NCI-H1092 (cell line): ENCODE measurements at regions not wholly inside any gene's neighbourhood (a gene's known extent, or its start where the extent isn't known, plus 50 kb on each side); places are given as distances from the start of the nearest gene placed in this dataset.
"Not testable (repeated sequence)": the region's sequence is repeated elsewhere in the genome, so short reads cannot be mapped to it uniquely, and the experiment has no call there.

ENCODE experiments used
- DNase-seq: peaks from one replicate; lab custom pipeline; 2025; lab: John Stamatoyannopoulos, UW

GRCh38 chr5:162796507-162796906, 640.9 kb upstream of the CCNG1 start:
- DNase-seq, result no peak

GRCh38 chr5:162800301-162800700, 637.1 kb upstream of the CCNG1 start:
- DNase-seq, result no peak

- no peak for DNase-seq
Observed at GRCh38 chr5:162801235-162801634, 636.2 kb upstream of the CCNG1 start.

GRCh38 chr5:162806195-162806594, 631.2 kb upstream of the CCNG1 start:
- DNase-seq, result no peak

GRCh38 chr5:162811071-162811470, 626.3 kb upstream of the CCNG1 start:
- DNase-seq, result no peak

GRCh38 chr5:162816816-162817215, 620.6 kb upstream of the CCNG1 start:
- DNase-seq, result no peak

- no peak for DNase-seq
Observed at GRCh38 chr5:162817364-162817763, 620.0 kb upstream of the CCNG1 start.

GRCh38 chr5:162821664-162822063, 615.7 kb upstream of the CCNG1 start:
- DNase-seq, result not testable (repeated sequence)

GRCh38 chr5:162824360-162824759, 613.0 kb upstream of the CCNG1 start:
- DNase-seq, result no peak

- no peak for DNase-seq
Observed at GRCh38 chr5:162837155-162837554, 600.2 kb upstream of the CCNG1 start.

GRCh38 chr5:162842727-162843126, 594.7 kb upstream of the CCNG1 start:
- DNase-seq, result no peak

GRCh38 chr5:162852134-162852533, 585.3 kb upstream of the CCNG1 start:
- DNase-seq, result no peak

GRCh38 chr5:162858770-162859169, 578.6 kb upstream of the CCNG1 start:
- no peak for DNase-seq

GRCh38 chr5:162870966-162871365, 566.4 kb upstream of the CCNG1 start:
- no peak for DNase-seq

- DNase-seq, result no peak
Observed at GRCh38 chr5:162882629-162883028, 554.8 kb upstream of the CCNG1 start.

GRCh38 chr5:162886717-162887116, 550.7 kb upstream of the CCNG1 start:
- no peak for DNase-seq

GRCh38 chr5:162888268-162888667, 549.1 kb upstream of the CCNG1 start:
- DNase-seq, result no peak

GRCh38 chr5:162911873-162912272, 525.5 kb upstream of the CCNG1 start:
- no peak for DNase-seq

- no peak for DNase-seq
Observed at GRCh38 chr5:162916368-162916767, 521.0 kb upstream of the CCNG1 start.

GRCh38 chr5:162929104-162929503, 508.3 kb upstream of the CCNG1 start:
- DNase-seq, result no peak

- no peak for DNase-seq
Observed at GRCh38 chr5:162931501-162931900, 505.9 kb upstream of the CCNG1 start.

GRCh38 chr5:162939991-162940390, 497.4 kb upstream of the CCNG1 start:
- no peak for DNase-seq

GRCh38 chr5:162948677-162949076, 488.7 kb upstream of the CCNG1 start:
- no peak for DNase-seq

GRCh38 chr5:162956570-162956969, 480.8 kb upstream of the CCNG1 start:
- no peak for DNase-seq

GRCh38 chr5:162964144-162964543, 473.3 kb upstream of the CCNG1 start:
- not testable (repeated sequence) for DNase-seq
